D721Med (cell line): ENCODE measurements at regions not wholly inside any gene's neighbourhood (a gene's known extent, or its start where the extent isn't known, plus 50 kb on each side); places are given as distances from the start of the nearest gene placed in this dataset.

Experiments used
- DNase-seq: peaks from one replicate; pipeline ENCODE4 v3.0.0; 2011; ENCODE audit warnings: low spot score; ENCODE audit not compliant: insufficient read length
- FAIRE-seq: peaks from 2 replicates; lab custom pipeline; 2011; peaks lifted over from hg19 to GRCh38; lab: Jason Lieb, UNC
- TF ChIP-seq, protein P1 (sequence below): IDR thresholded peaks from 2 replicates; pipeline ENCODE4 v1.5.1; 2012; ENCODE audit warnings: mild to moderate bottlenecking, control low read depth; ENCODE audit not compliant: insufficient read depth; ENCODE audit errors: missing control alignments

DNA sequence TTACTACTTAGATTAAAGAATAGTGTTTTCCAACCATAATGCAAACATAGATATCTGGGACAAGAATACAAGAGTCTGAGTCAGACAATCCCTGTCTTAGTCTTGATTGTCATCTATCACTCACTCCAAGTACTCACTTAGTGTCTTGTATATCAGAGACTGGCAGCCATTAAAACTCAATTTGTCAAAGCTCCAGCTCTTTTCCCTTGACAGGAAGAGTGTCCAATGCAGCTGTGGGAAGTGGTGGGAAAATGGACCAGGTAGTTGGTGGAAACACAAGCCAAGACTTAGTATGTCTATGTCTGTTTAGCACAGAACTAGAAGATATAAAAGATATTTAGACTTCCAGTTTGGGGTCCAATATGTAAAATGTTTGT lies 271.6 kb upstream of the CLEC14A start:
- TF ChIP-seq, protein P1, sequence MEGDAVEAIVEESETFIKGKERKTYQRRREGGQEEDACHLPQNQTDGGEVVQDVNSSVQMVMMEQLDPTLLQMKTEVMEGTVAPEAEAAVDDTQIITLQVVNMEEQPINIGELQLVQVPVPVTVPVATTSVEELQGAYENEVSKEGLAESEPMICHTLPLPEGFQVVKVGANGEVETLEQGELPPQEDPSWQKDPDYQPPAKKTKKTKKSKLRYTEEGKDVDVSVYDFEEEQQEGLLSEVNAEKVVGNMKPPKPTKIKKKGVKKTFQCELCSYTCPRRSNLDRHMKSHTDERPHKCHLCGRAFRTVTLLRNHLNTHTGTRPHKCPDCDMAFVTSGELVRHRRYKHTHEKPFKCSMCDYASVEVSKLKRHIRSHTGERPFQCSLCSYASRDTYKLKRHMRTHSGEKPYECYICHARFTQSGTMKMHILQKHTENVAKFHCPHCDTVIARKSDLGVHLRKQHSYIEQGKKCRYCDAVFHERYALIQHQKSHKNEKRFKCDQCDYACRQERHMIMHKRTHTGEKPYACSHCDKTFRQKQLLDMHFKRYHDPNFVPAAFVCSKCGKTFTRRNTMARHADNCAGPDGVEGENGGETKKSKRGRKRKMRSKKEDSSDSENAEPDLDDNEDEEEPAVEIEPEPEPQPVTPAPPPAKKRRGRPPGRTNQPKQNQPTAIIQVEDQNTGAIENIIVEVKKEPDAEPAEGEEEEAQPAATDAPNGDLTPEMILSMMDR = no peak
- no peak for FAIRE-seq
- no peak for DNase-seq

DNA sequence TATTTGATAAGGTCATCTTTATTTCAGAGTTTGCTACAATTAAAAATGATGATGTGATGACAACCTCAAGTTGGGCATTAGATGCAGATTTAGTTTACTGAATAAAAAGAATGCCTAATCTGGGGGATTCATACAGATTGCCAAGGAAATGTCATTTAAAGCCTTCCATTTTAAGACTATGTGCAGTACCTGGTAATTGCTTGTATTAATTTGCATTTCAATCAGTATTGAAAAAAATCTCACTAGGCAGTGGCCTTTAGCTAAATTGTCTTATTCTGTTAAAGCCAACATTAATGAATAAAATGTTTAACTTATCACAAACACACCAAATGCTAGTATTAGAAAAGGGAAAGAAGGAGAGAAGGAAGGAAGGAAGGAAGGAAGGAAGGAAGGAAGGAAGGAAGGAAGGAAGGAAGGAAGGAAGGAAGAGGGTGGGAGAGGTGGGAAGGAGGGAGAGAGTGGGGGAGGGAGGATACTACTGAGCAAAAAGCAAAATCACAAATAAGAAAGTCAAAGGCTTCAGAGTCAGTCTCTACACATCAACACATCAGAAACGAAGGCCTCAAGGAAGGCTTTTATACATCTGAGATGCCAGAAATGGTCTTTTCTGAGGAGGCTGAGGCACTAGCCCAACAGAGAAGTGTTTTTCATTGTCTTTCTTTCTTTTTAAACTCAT lies 271.1 kb upstream of the CLEC14A start:
- TF ChIP-seq, protein P1 = no peak
- DNase-seq (no peak), FAIRE-seq (no peak)

DNA sequence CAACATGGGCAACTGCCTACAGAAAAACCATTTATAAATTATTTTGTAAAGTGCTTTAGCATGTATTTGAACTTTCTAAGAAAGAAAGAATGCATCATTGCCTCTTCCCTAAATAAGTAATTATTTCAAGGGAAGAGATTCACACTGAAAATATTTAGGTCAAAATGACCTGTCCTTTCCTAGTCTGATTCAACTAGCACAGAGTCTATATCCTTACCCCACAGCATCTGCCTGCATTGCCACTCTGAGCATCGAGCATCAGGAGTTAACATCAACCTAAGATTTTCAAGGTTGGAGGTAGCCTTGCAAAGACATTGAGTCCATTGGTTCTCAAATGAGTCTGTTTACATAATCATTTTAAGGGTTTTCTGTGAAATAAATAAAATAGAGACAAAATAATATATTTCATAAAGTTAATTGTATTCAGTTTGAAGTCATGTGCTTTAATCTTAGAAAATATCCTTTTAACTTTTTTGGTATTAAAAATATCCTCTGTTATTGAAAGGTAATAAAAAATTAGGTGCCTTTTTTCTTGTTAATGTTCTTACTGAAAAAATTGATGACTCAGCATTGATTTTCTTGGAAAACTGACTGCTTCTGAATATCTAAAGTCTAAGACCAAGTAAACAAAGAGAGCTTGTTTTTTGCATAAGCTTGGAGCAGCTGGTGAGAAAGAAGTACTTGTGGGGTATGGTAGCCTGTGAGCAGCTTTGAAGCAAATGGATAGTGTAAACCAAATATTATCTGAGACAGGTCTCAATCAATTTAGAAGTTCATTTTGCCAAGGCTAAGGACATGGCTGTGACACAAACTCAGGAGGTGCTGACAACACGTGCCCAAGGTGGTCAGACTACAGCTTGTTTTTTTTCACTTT lies 269.0 kb upstream of the CLEC14A start:
- TF ChIP-seq, protein P1 = no peak
- DNase-seq (no peak), FAIRE-seq (no peak)

DNA sequence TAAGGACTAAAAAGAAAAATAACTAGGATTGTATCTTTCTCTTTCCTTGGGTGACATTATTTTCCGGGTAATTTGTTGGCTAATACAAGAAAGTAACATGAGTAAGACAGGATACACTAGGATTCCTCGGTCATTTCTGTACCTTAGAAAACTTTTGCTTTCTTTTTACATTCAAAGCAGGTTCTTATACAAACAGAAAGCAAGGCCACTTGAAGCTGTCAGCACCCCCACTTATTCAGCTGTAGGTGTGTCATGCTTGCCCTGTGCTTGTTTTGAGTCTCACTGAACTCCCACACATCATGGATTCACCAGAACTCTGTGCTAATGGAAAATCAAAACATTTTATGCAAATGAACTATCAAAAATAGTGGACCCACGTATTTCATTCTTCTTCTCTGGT lies 266.8 kb upstream of the CLEC14A start:
- no peak for DNase-seq
- no peak for FAIRE-seq
- TF ChIP-seq, protein P1 = no peak

DNA sequence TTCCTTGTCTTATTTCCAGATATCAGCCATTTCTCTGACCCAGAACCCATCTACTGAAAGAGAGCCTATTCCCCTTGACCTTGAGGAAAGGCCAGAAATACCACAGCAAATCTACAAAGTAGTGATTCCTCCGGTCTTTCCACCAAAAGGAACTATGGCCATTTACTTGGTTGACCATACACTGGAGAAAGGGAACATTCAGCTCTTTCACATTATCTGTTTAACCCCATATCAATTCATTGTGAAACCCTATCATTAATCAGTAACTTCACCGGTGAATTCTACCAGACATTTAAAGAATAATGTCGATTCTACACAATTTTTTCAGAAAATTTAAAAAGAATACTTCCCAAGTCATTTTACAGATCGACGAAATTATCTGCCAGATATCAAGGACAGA lies 265.7 kb upstream of the CLEC14A start:
- TF ChIP-seq, protein P1 = no peak
- DNase-seq = no peak
- no peak for FAIRE-seq

DNA sequence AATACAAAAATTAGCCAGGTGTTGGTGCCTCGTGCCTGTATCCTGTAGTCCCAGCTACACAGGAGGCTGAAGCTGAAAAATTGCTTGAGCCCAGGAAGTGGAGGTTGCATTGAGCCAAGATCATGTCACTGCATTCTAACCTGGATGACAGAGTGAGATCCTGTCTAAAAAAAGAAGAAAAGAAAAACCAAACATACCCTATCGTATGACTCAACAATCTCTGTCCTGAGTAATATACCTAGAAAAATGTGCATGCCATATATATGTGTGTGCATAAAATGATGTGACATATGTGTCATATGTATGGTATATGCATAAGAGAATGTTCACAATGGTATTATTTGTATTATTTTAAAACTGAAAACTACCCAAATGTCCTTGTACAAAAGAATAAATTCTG lies 261.5 kb upstream of the CLEC14A start:
- DNase-seq (no peak), FAIRE-seq (no peak)
- TF ChIP-seq, protein P1 = no peak

DNA sequence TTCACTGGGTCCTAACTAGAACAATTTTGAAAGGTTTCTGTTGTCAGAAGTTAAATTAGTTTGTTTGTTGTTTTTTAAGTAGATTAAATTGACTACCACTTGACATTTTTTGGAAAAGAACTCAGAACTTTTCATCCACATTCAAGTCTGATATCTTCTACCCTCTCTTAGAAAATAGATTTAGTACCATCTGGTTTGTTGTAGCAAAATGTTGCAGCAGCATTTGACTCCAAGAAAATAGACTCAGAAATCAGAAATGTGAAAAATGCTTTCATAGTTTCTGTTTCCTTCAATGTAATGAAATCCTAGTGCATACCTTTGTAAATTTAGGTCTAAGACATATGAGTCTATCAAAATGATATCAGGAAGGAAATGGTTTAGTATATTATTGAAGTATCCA lies 256.3 kb upstream of the CLEC14A start:
- DNase-seq = no peak
- FAIRE-seq = no peak
- TF ChIP-seq, protein P1 = no peak
